ENCODE measurements at regions not wholly inside any gene's neighbourhood (a gene's known extent, or its start where the extent isn't known, plus 50 kb on each side); places are given as distances from the start of the nearest gene placed in this dataset.

DNA sequence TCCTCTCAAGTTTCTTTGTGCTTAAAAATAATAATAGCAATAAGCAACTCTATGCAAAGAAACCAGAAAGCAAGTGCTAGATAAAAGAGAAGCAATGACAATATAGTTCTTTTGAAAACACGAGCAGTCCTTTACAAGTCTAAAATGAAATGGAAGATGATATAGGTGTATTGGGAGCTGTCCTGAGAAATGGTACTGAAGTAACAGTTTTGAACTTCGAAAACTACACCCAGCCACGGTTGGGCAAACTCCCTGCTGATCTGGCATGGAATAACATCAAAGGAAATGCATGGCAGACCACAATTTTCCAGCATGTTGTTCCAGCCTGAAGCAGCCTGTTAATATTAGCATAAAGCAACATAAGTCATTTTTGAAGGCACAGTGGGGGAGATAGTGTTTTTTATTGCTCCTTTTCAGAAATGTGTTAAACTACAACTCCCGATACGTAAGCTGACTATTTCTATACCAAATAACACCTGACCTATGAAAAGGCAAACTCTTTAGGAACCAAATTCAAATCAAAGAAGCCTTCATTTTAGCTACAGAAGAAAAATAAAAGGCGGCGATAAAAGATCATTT is 596.1 kb upstream of the KLHL29 start:
- DNase-seq (ENCODE audit: low read depth in 1 of 2, low spot score in 1 of 2) (no peak), ATAC-seq (no peak), FAIRE-seq (peak; percentile 36)
- no peak overlapping the region for H3K27ac ChIP-seq
- H3K4me2 ChIP-seq: no peak overlapping the region
- H3K9me3 ChIP-seq: no peaks in the 10 kb centered on the region
- no peaks in the 10 kb centered on the region for H3K4me1 ChIP-seq
- CTCF ChIA-PET: no interaction called here
- no peak overlapping the region for H3K4me3 ChIP-seq
- WGBS (ENCODE audit: missing lambda C conversion rate): 47% methylated on average over 7 of the region's 7 CpGs
- POLR2A ChIA-PET: no interaction called here
- TF ChIP-seq JUNB (IDR thresholded peaks at IDR 0.05): no peak
- TF ChIP-seq, protein P1, sequence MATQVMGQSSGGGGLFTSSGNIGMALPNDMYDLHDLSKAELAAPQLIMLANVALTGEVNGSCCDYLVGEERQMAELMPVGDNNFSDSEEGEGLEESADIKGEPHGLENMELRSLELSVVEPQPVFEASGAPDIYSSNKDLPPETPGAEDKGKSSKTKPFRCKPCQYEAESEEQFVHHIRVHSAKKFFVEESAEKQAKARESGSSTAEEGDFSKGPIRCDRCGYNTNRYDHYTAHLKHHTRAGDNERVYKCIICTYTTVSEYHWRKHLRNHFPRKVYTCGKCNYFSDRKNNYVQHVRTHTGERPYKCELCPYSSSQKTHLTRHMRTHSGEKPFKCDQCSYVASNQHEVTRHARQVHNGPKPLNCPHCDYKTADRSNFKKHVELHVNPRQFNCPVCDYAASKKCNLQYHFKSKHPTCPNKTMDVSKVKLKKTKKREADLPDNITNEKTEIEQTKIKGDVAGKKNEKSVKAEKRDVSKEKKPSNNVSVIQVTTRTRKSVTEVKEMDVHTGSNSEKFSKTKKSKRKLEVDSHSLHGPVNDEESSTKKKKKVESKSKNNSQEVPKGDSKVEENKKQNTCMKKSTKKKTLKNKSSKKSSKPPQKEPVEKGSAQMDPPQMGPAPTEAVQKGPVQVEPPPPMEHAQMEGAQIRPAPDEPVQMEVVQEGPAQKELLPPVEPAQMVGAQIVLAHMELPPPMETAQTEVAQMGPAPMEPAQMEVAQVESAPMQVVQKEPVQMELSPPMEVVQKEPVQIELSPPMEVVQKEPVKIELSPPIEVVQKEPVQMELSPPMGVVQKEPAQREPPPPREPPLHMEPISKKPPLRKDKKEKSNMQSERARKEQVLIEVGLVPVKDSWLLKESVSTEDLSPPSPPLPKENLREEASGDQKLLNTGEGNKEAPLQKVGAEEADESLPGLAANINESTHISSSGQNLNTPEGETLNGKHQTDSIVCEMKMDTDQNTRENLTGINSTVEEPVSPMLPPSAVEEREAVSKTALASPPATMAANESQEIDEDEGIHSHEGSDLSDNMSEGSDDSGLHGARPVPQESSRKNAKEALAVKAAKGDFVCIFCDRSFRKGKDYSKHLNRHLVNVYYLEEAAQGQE (IDR thresholded peaks at IDR 0.05): peak; percentile 53; the same call in 1 of the 2 replicates
- TF ChIP-seq, protein P2, sequence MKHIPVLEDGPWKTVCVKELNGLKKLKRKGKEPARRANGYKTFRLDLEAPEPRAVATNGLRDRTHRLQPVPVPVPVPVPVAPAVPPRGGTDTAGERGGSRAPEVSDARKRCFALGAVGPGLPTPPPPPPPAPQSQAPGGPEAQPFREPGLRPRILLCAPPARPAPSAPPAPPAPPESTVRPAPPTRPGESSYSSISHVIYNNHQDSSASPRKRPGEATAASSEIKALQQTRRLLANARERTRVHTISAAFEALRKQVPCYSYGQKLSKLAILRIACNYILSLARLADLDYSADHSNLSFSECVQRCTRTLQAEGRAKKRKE (CRISPR knock-in tag; IDR thresholded peaks at IDR 0.05; ENCODE audit: low read depth): no peak

DNA sequence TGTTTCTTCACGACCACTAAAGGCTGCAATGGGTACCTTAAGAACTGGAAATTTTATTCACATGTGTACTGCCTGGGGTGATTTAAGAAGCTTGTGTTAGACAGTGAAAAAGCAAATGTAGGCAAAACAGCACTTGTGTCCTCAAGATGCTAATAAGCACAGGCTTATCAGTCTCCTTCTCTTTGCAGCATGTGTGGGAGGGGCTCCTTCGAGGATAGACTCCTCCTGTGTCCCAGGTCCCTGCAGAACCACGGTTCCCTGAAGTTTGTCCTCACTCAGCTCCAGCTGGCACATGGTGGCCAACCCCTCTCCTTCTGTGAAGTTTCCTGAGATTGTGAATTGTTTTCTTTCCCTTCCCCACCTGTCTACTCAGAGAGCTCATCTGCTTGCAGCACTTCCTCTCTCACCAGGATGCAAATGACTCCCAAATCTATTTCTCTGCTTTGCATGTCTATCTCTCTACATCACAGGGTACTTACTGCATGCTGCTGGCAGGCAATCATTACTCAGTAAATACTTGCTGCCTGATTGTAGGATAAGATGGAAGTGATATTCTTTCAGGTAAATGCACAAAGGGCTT is 589.6 kb upstream of the KLHL29 start:
- Histone ChIP-seq H3K9me3 (no peaks in the 10 kb centered on the region), H3K4me1 (no peaks in the 10 kb centered on the region), H3K27ac (no peak overlapping the region), H3K4me2 (no peak overlapping the region), H3K4me3 (no peak overlapping the region)
- no peak for DNase-seq (ENCODE audit: low read depth in 1 of 2, low spot score in 1 of 2)
- ATAC-seq: no peak
- CTCF ChIA-PET: interaction anchor here (0.6 kb wide), 1 partner anchor 11 kb away, joined by 4 read pairs; no protein-coding TSS in a partner anchor
- TF ChIP-seq FOSL2 (IDR thresholded peaks at IDR 0.05): no peak
- TF ChIP-seq FOSL2 (CRISPR knock-in tag; IDR thresholded peaks at IDR 0.05): no peak
- TF ChIP-seq TP53 (CRISPR knock-in tag; IDR thresholded peaks at IDR 0.05): no peak
- TF ChIP-seq HEYL (CRISPR knock-in tag; IDR thresholded peaks at IDR 0.05): no peak
- no peak for TF ChIP-seq CHD2 (IDR thresholded peaks at IDR 0.05; ENCODE audit: low read length, partially characterized antibody)
- WGBS (ENCODE audit: missing lambda C conversion rate): 0% methylated on average over 3 of the region's 3 CpGs
- no peak for FAIRE-seq
- POLR2A ChIA-PET: no interaction called here

DNA sequence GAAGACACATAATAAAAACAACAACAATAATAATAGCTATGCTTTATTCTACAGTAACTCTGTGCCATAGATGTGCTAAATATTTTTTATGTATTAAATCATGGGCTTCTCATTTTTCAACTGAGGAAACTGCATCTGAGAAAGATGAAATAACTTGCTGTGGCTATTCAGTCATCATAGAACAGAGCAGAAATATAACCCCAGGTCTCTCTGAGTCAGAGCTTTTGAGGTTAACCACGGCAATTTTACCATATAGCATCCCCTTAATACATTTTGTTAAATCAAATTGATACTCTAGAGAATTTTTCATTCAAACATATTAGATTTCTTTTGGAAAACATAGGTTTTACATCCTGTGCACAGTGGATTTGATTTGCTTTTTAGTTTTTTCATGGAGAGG is 586.6 kb upstream of the KLHL29 start:
- ChIA-PET POLR2A (interaction anchor here (0.6 kb wide), 1 partner anchor 352 kb away, joined by 3 read pairs; no protein-coding TSS in a partner anchor), CTCF (no interaction called here)
- no peak overlapping the region for H3K4me3 ChIP-seq
- FAIRE-seq: no peak
- H3K27ac ChIP-seq: no peak overlapping the region
- no peak overlapping the region for H3K4me2 ChIP-seq
- DNase-seq (ENCODE audit: low read depth in 1 of 2, low spot score in 1 of 2): no peak
- WGBS (ENCODE audit: missing lambda C conversion rate): 2% methylated on average over 1 of the region's 1 CpG
- no peak for TF ChIP-seq ZC3H11A (IDR thresholded peaks at IDR 0.05)
- TF ChIP-seq, protein P2 (CRISPR knock-in tag; IDR thresholded peaks at IDR 0.05; ENCODE audit: low read depth): no peak
- TF ChIP-seq NPAS2 (CRISPR knock-in tag; IDR thresholded peaks at IDR 0.05; ENCODE audit: borderline replicate concordance): no peak
- no peak for TF ChIP-seq TP53 (CRISPR knock-in tag; IDR thresholded peaks at IDR 0.05)
- TF ChIP-seq, protein P3, sequence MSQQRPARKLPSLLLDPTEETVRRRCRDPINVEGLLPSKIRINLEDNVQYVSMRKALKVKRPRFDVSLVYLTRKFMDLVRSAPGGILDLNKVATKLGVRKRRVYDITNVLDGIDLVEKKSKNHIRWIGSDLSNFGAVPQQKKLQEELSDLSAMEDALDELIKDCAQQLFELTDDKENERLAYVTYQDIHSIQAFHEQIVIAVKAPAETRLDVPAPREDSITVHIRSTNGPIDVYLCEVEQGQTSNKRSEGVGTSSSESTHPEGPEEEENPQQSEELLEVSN (IDR thresholded peaks at IDR 0.05; ENCODE audit: borderline replicate concordance, low read depth): no peak
- ATAC-seq: no peak
- H3K4me1 ChIP-seq: no peaks in the 10 kb centered on the region
- no peaks in the 10 kb centered on the region for H3K9me3 ChIP-seq

DNA sequence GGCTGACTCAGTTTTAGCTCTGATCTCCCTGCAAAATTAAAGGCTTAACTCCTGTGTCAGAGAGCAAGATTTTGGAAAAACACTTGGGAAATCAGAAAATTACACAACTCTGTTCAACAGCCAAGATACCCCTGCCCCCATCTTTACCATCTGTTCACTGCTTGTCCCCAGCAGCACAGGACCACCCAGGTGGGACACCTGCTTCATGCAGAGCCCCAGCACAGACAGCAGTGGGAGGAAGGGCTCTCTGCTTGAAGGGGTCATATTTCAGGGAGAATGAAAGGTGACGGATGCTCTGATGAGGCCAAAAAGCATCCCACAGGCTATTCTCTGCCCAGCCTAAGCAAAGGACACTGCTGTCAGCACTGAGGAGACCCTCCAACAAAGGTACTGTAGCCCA is 584.6 kb upstream of the KLHL29 start:
- TF ChIP-seq FOSB (CRISPR knock-in tag; IDR thresholded peaks at IDR 0.05) (no peak), POLR2A (IDR thresholded peaks at IDR 0.05; ENCODE audit: low read length) (no peak), EHMT2 (IDR thresholded peaks at IDR 0.05; ENCODE audit: low read depth) (no peak), HOXB5 (CRISPR knock-in tag; IDR thresholded peaks at IDR 0.05) (no peak), RCOR1 (IDR thresholded peaks at IDR 0.05; ENCODE audit: low read depth, low read length) (no peak), SMC3 (IDR thresholded peaks at IDR 0.05) (no peak), NPAS2 (CRISPR knock-in tag; IDR thresholded peaks at IDR 0.05; ENCODE audit: borderline replicate concordance) (no peak), ZSCAN20 (CRISPR knock-in tag; IDR thresholded peaks at IDR 0.05) (no peak), RAD21 (conservative IDR thresholded peaks at IDR 0.05 in 1 of 2, IDR thresholded peaks at IDR 0.05 in 1 of 2) (no peak), JUNB (IDR thresholded peaks at IDR 0.05) (no peak), PHF8 (IDR thresholded peaks at IDR 0.05; ENCODE audit: borderline replicate concordance, low read depth) (no peak)
- TF ChIP-seq, protein P3 (IDR thresholded peaks at IDR 0.05; ENCODE audit: borderline replicate concordance, low read depth): no peak
- TF ChIP-seq, protein P4, sequence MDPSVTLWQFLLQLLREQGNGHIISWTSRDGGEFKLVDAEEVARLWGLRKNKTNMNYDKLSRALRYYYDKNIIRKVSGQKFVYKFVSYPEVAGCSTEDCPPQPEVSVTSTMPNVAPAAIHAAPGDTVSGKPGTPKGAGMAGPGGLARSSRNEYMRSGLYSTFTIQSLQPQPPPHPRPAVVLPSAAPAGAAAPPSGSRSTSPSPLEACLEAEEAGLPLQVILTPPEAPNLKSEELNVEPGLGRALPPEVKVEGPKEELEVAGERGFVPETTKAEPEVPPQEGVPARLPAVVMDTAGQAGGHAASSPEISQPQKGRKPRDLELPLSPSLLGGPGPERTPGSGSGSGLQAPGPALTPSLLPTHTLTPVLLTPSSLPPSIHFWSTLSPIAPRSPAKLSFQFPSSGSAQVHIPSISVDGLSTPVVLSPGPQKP (IDR thresholded peaks at IDR 0.05; ENCODE audit: low read depth, low read length): no peak
- Histone ChIP-seq H3K4me2 (no peak overlapping the region), H3K27ac (no peak overlapping the region), H3K4me3 (no peak overlapping the region), H3K9me3 (no peaks in the 10 kb centered on the region), H3K4me1 (no peaks in the 10 kb centered on the region)
- no peak for ATAC-seq
- DNase-seq (ENCODE audit: low read depth in 1 of 2, low spot score in 1 of 2): no peak
- ChIA-PET POLR2A (no interaction called here), CTCF (no interaction called here)
- no peak for FAIRE-seq
- WGBS (ENCODE audit: missing lambda C conversion rate): 10% methylated on average over 1 of the region's 1 CpG
